A549 (cell line): ENCODE measurements at regions not wholly inside any gene's neighbourhood (a gene's known extent, or its start where the extent isn't known, plus 50 kb on each side); places are given as distances from the start of the nearest gene placed in this dataset.

ENCODE experiments used
- ATAC-seq, 2 experiments: fragments of 200-7000 bp in 1 of 2; fragments of >200 bp in 1 of 2; cut with Nextera tagmentation in 1 of 2; cut with Tn5 transposase in 1 of 2; 3 replicates each; pipeline versions ENCODE4 v1.8.0 to v1.9.1; 2018 to 2020; ENCODE audit warnings: mild to moderate bottlenecking in 1 of 2, moderate library complexity in 1 of 2
- CTCF ChIA-PET: fragments of 300-600 bp; sonication (Branson Sonifier 250); formaldehyde crosslinking; extraction: SDS; loops from one replicate; lab custom pipeline; 2021; ENCODE audit warnings: antibody characterized with exemption, inconsistent platforms; lab: Yijun Ruan, JAX
- POLR2A ChIA-PET: fragments of 350-600 bp; formaldehyde crosslinking; extraction: SDS; loops from one replicate; lab custom pipeline; 2021; ENCODE audit warnings: antibody characterized with exemption, inconsistent platforms; lab: Yijun Ruan, JAX
- DNase-seq, 2 experiments: peaks; one replicate each; pipeline versions ENCODE4 v3.0.0 to v3.0.0-alpha.2; 2011 to 2016; ENCODE audit warnings: low read depth in 1 of 2, low spot score in 1 of 2
- FAIRE-seq: peaks from 2 replicates; lab custom pipeline; 2011; peaks lifted over from hg19 to GRCh38; lab: Jason Lieb, UNC
- H3K27ac ChIP-seq, 2 experiments: fragments of >200 bp; sonication (Bioruptor Twin); formaldehyde crosslinking; 3 replicates each; pipeline ENCODE4 v1.5.1; 2016 to 2017
- H3K4me1 ChIP-seq: fragments of >200 bp; sonication (Bioruptor Twin); formaldehyde crosslinking; 3 replicates; pipeline ENCODE4 v1.6.1; 2016
- H3K4me2 ChIP-seq: fragments of >200 bp; sonication (Bioruptor Twin); formaldehyde crosslinking; 3 replicates; pipeline ENCODE4 v1.6.1; 2016
- H3K4me3 ChIP-seq: fragments of >200 bp; sonication (Bioruptor Twin); formaldehyde crosslinking; 3 replicates; pipeline ENCODE4 v1.5.1; 2016
- H3K9me3 ChIP-seq: fragments of >200 bp; sonication (Bioruptor Twin); formaldehyde crosslinking; 3 replicates; pipeline ENCODE4 v1.6.1; 2016
- CEBPB ChIP-seq, 2 experiments: fragments of >200 bp in 1 of 2; sonication (Bioruptor Twin) in 1 of 2; formaldehyde crosslinking in 1 of 2; IDR thresholded peaks; 2 replicates each; pipeline ENCODE4 v1.6.1; 2012 to 2016
- CHD2 ChIP-seq: fragments of 150-350 bp; IDR thresholded peaks from 2 replicates; pipeline ENCODE4 v1.6.1; 2014; ENCODE audit warnings: low read length; ENCODE audit not compliant: partially characterized antibody
- E2F6 ChIP-seq: IDR thresholded peaks from 2 replicates; pipeline ENCODE4 v1.6.1; 2012; ENCODE audit warnings: low read depth, borderline replicate concordance
- EP300 ChIP-seq, 2 experiments: fragments of >200 bp; sonication (Bioruptor Twin); formaldehyde crosslinking; IDR thresholded peaks; 2 replicates in 1 of 2; 3 replicates in 1 of 2; pipeline ENCODE4 v1.6.1; 2016 to 2017
- FOSL2 ChIP-seq, 2 experiments: fragments of 450-650 bp in 1 of 2; fragments of >200 bp in 1 of 2; sonication (Bioruptor Twin) in 1 of 2; formaldehyde crosslinking; IDR thresholded peaks; 2 replicates each; pipeline versions ENCODE4 v1.5.0 to v1.6.1; 2016 to 2020; ENCODE audit warnings: mild to moderate bottlenecking in 1 of 2, moderate library complexity in 1 of 2
- FOXS1 ChIP-seq: fragments of 250-450 bp; sonication (Bioruptor Pico); IDR thresholded peaks from 2 replicates; pipeline ENCODE4 v1.5.0; 2020; ENCODE audit warnings: mild to moderate bottlenecking, moderate library complexity
- GATA3 ChIP-seq: IDR thresholded peaks from 2 replicates; pipeline ENCODE4 v1.6.1; 2012; ENCODE audit warnings: borderline replicate concordance
- HOXB13 ChIP-seq: fragments of 250-450 bp; sonication (Bioruptor Pico); IDR thresholded peaks from 2 replicates; pipeline ENCODE4 v1.5.0; 2020; ENCODE audit warnings: low read depth, mild to moderate bottlenecking, moderate library complexity
- JUNB ChIP-seq: fragments of >200 bp; sonication (Bioruptor Twin); formaldehyde crosslinking; IDR thresholded peaks from 2 replicates; pipeline ENCODE4 v1.6.1; 2016
- MAX ChIP-seq: IDR thresholded peaks from 2 replicates; pipeline ENCODE4 v1.6.1; 2012
- MAZ ChIP-seq: fragments of 150-350 bp; IDR thresholded peaks from 2 replicates; pipeline ENCODE4 v1.6.1; 2014; ENCODE audit warnings: antibody characterized with exemption, low read depth, low read length, borderline replicate concordance
- MYC ChIP-seq: IDR thresholded peaks from 2 replicates; pipeline ENCODE4 v1.6.1; 2012; ENCODE audit warnings: mild to moderate bottlenecking, inconsistent platforms, low read length, improper control_type of control experiment, borderline replicate concordance
- NPAS2 ChIP-seq: fragments of 250-450 bp; sonication (Bioruptor Pico); IDR thresholded peaks from 2 replicates; pipeline ENCODE4 v1.8.0; 2022; ENCODE audit warnings: mild to moderate bottlenecking, moderate library complexity, borderline replicate concordance
- PHF8 ChIP-seq: fragments of 200-600 bp; sonication (generic); IDR thresholded peaks from 2 replicates; pipeline ENCODE4 v1.6.1; 2016; ENCODE audit warnings: low read depth, mild to moderate bottlenecking, antibody characterized with exemption, moderate library complexity, borderline replicate concordance
- RARB ChIP-seq: fragments of 250-450 bp; sonication (Bioruptor Pico); IDR thresholded peaks from 2 replicates; pipeline ENCODE4 v1.8.0; 2021; ENCODE audit warnings: mild to moderate bottlenecking, moderate library complexity
- RCOR1 ChIP-seq: fragments of 150-350 bp; IDR thresholded peaks from 2 replicates; pipeline ENCODE4 v1.6.1; 2014; ENCODE audit warnings: antibody characterized with exemption, low read length, low read depth
- RNF2 ChIP-seq: fragments of 200-600 bp; sonication (generic); IDR thresholded peaks from 2 replicates; pipeline ENCODE4 v1.6.1; 2016; ENCODE audit warnings: low read depth, mild to moderate bottlenecking, antibody characterized with exemption, moderate library complexity, borderline replicate concordance
- TFCP2L1 ChIP-seq: fragments of 250-450 bp; sonication (Bioruptor Pico); IDR thresholded peaks from 2 replicates; pipeline ENCODE4 v1.5.0; 2021; ENCODE audit warnings: mild to moderate bottlenecking
- TP53 ChIP-seq: fragments of 250-450 bp; sonication (Bioruptor Pico); IDR thresholded peaks from 2 replicates; pipeline ENCODE4 v1.5.0; 2021; ENCODE audit warnings: mild to moderate bottlenecking, moderate library complexity
- USF2 ChIP-seq: fragments of 450-650 bp; IDR thresholded peaks from 2 replicates; pipeline ENCODE4 v1.6.1; 2014; ENCODE audit warnings: antibody characterized with exemption
- ZC3H11A ChIP-seq: fragments of 450-650 bp; IDR thresholded peaks from 2 replicates; pipeline ENCODE4 v1.6.1; 2014; ENCODE audit warnings: antibody characterized with exemption, mild to moderate bottlenecking
- ZNF302 ChIP-seq: fragments of 250-450 bp; sonication (Bioruptor Pico); IDR thresholded peaks from 2 replicates; pipeline ENCODE4 v1.9.0; 2021; ENCODE audit warnings: inconsistent platforms, mild to moderate bottlenecking, moderate library complexity
- ZSCAN20 ChIP-seq: fragments of 250-450 bp; sonication (Bioruptor Pico); IDR thresholded peaks from 2 replicates; pipeline ENCODE4 v1.8.0; 2022; ENCODE audit warnings: mild to moderate bottlenecking, moderate library complexity
- WGBS: methylation state at CpG from one replicate; pipeline ENCODE4 v1.1.6; 2017; ENCODE audit errors: missing lambda C conversion rate; 5-methylcytosine and 5-hydroxymethylcytosine counted together
- TF ChIP-seq, protein P1 (sequence below): fragments of 250-450 bp; sonication (Bioruptor Pico); IDR thresholded peaks from 2 replicates; pipeline ENCODE4 v1.5.0; 2020; ENCODE audit warnings: low read depth, mild to moderate bottlenecking, moderate library complexity

DNA sequence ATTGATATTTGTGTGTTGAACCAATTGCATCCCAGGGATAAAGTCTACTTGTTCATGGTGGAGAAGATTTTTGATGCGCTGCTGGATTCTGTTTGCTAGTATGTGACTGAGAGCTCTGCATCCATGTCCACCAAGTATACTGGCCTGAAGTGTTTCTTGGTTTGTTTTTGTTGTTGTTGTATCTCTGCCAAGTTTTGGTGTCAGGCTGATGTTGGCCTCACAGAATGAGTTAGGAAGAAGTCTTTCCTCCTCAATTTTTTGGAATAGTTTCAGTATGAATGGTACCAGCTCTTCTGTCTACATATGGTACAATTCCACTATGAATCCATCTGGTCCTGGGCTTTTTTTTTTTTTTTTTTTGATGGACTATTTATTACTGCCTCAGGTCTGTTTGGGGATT is 50.9 kb upstream of the OSTN start:
- POLR2A ChIA-PET = no interaction called here
- H3K4me3 ChIP-seq = no peak overlapping the region
- 89% methylated on average over 1 of the region's 1 CpG for WGBS
- no peaks in the 10 kb centered on the region for H3K4me1 ChIP-seq
- DNase-seq (no peak), FAIRE-seq (no peak), ATAC-seq (no peak)
- no peaks in the 10 kb centered on the region for H3K9me3 ChIP-seq
- no peak overlapping the region for H3K27ac ChIP-seq
- H3K4me2 ChIP-seq = no peak overlapping the region
- CTCF ChIA-PET = interaction anchor here (1.3 kb wide), 1 partner anchor 11 kb away, joined by 3 read pairs; no protein-coding TSS in a partner anchor
- no peak for TF ChIP-seq FOSL2 (IDR thresholded peaks at IDR 0.05)
- no peak for TF ChIP-seq FOSL2 (CRISPR knock-in tag; IDR thresholded peaks at IDR 0.05)
- TF ChIP-seq USF2 = no peak
- TF ChIP-seq ZSCAN20 (CRISPR knock-in tag) = no peak
- TF ChIP-seq RCOR1 = no peak
- no peak for TF ChIP-seq EP300 (IDR thresholded peaks at IDR 0.05)

DNA sequence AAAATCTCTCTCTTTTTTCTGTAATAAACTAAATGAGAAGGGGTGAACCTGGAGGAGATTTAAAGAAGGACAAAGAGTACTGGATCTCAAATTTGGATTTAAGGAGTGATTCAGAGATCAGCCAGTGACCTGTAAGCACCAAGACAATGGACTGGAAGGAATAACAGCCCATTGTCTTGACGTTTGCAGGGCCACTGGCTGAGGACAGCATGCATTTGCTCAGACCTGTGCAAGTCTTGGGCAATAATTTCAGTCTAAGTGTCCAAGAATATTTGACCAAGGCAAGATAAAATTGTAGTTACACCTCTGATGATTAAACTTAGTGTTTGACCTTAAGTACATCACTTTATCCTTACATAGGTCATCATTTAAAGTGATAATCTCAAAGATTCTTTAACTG is 55.8 kb upstream of the OSTN start:
- FAIRE-seq (no peak), DNase-seq (no peak), ATAC-seq (no peak)
- 6% methylated on average over 1 of the region's 1 CpG for WGBS
- Histone ChIP-seq H3K4me3 (no peak overlapping the region), H3K9me3 (no peaks in the 10 kb centered on the region), H3K4me1 (0 out of 3 replicates have a peak, but pooled peaks cover 3% of the 10 kb centered on the region), H3K27ac (no peak overlapping the region), H3K4me2 (no peak overlapping the region)
- ChIA-PET CTCF (no interaction called here), POLR2A (no interaction called here)
- no peak for TF ChIP-seq MAZ
- TF ChIP-seq JUNB = no peak
- no peak for TF ChIP-seq FOXS1 (CRISPR knock-in tag)
- TF ChIP-seq MAX = no peak
- no peak for TF ChIP-seq RNF2
- TF ChIP-seq HOXB13 (CRISPR knock-in tag) = no peak
- no peak for TF ChIP-seq ZNF302

DNA sequence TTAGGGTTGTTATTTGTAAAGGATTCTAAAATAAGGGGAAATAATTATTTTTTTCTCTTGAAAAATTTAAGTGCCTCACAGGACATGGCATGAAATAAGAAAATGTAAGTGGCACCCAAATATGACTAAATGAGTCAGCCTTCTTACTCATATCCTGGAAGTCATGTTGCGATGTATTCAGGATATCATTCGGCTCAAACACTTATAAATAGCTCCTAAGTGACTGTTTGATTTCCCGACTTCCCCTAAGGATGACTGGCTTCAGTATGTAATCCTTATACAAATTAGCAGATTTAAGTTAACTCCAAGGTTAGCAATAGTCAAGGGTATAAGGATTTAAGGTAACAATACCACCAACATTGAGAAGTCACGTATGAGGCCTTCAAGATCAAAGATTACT is 57.3 kb upstream of the OSTN start:
- Histone ChIP-seq H3K9me3 (no peaks in the 10 kb centered on the region), H3K4me2 (no peak overlapping the region), H3K4me3 (no peak overlapping the region), H3K4me1 (0 out of 3 replicates have a peak, but pooled peaks cover 3% of the 10 kb centered on the region), H3K27ac (no peak overlapping the region)
- FAIRE-seq = no peak
- POLR2A ChIA-PET = interaction anchor here (0.6 kb wide), 1 partner anchor 158 kb away, joined by 3 read pairs; no protein-coding TSS in a partner anchor
- TF ChIP-seq JUNB = no peak
- TF ChIP-seq FOSL2 (IDR thresholded peaks at IDR 0.05) = peak; percentile 52
- peak; percentile 48 for TF ChIP-seq FOSL2 (CRISPR knock-in tag; IDR thresholded peaks at IDR 0.05)
- WGBS = 26% methylated on average over 4 of the region's 4 CpGs
- peak; percentile 1 to 34 for DNase-seq
- CTCF ChIA-PET = no interaction called here
- ATAC-seq = peak in 1 of 2 experiments; percentile 46; a peak in 2 of 6 replicates

GRCh38 chr3:191139736-191140135 is 59.3 kb upstream of the OSTN start:
- ATAC-seq = no peak
- H3K4me1 ChIP-seq = 0 out of 3 replicates have a peak, but pooled peaks cover 3% of the 10 kb centered on the region
- no peak overlapping the region for H3K4me3 ChIP-seq
- POLR2A ChIA-PET = no interaction called here
- H3K27ac ChIP-seq = no peak overlapping the region
- no peak overlapping the region for H3K4me2 ChIP-seq
- CTCF ChIA-PET = no interaction called here
- no peaks in the 10 kb centered on the region for H3K9me3 ChIP-seq
- WGBS = 63% methylated on average over 3 of the region's 3 CpGs
- DNase-seq = no peak
- TF ChIP-seq ZC3H11A (no peak), MYC (no peak), USF2 (no peak), CHD2 (no peak), TP53 (CRISPR knock-in tag) (no peak), GATA3 (no peak), ZNF302 (no peak), CEBPB (IDR thresholded peaks at IDR 0.05) (no peak), TFCP2L1 (CRISPR knock-in tag) (no peak), RARB (CRISPR knock-in tag) (no peak), RCOR1 (no peak), FOXS1 (CRISPR knock-in tag) (no peak), ZSCAN20 (CRISPR knock-in tag) (no peak), E2F6 (no peak), NPAS2 (no peak), PHF8 (no peak)
- TF ChIP-seq, protein P1, sequence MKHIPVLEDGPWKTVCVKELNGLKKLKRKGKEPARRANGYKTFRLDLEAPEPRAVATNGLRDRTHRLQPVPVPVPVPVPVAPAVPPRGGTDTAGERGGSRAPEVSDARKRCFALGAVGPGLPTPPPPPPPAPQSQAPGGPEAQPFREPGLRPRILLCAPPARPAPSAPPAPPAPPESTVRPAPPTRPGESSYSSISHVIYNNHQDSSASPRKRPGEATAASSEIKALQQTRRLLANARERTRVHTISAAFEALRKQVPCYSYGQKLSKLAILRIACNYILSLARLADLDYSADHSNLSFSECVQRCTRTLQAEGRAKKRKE (CRISPR knock-in tag) = no peak
- FAIRE-seq = no peak
